Ectodermal cell (in vitro differentiated cells): ENCODE measurements at regions not wholly inside any gene's neighbourhood (a gene's known extent, or its start where the extent isn't known, plus 50 kb on each side); places are given as distances from the start of the nearest gene placed in this dataset.

ENCODE experiments used
- H3K27ac ChIP-seq: 2 replicates; pipeline ENCODE4 v1.7.0; 2013; ENCODE audit warnings: mild to moderate bottlenecking, low read depth, low read length; ENCODE audit not compliant: insufficient read depth, poor library complexity, severe bottlenecking
- H3K27me3 ChIP-seq: 2 replicates; pipeline ENCODE4 v1.7.0; 2013; ENCODE audit warnings: mild to moderate bottlenecking, low read length; ENCODE audit not compliant: insufficient read depth, control insufficient read depth, poor library complexity, severe bottlenecking
- H3K36me3 ChIP-seq: one replicate; pipeline ENCODE4 v1.7.0; 2013; ENCODE audit warnings: low read length; ENCODE audit not compliant: control insufficient read depth, insufficient read depth
- H3K4me1 ChIP-seq: one replicate; pipeline ENCODE4 v1.7.0; 2013; ENCODE audit warnings: low read length; ENCODE audit not compliant: control insufficient read depth, insufficient read depth
- H3K4me3 ChIP-seq: 2 replicates; pipeline ENCODE4 v1.7.0; 2013; ENCODE audit warnings: low read depth, low read length, control low read depth; ENCODE audit not compliant: insufficient read depth
- H3K9me3 ChIP-seq: 2 replicates; pipeline ENCODE4 v1.7.0; 2013; ENCODE audit warnings: mild to moderate bottlenecking, low read length, moderate library complexity; ENCODE audit not compliant: control insufficient read depth
- WGBS, 2 experiments: methylation state at CpG; one replicate each; pipeline ENCODE4 v1.1.7; 2013; ENCODE audit warnings: missing lambda C conversion rate in 2 of 2; 5-methylcytosine and 5-hydroxymethylcytosine counted together

GRCh38 chr6:132244744-132245143, 156.5 kb downstream of the MOXD1 start:
- H3K9me3 ChIP-seq, result no peaks in the 10 kb centered on the region
- WGBS, 2 experiments, result 91 to 100% methylated on average over 2 to 3 of the region's 3 CpGs
- no peak overlapping the region for H3K4me3 ChIP-seq
- no peaks in the 10 kb centered on the region for H3K4me1 ChIP-seq
- H3K36me3 ChIP-seq, result no peaks in the 10 kb centered on the region
- no peak overlapping the region for H3K27ac ChIP-seq
- no peaks in the 10 kb centered on the region for H3K27me3 ChIP-seq

- H3K27ac ChIP-seq, result no peak overlapping the region
- H3K4me3 ChIP-seq, result no peak overlapping the region
- WGBS, 2 experiments, result 12 to 24% methylated on average over 3 of the region's 3 CpGs
- no peaks in the 10 kb centered on the region for H3K36me3 ChIP-seq
- H3K27me3 ChIP-seq, result no peaks in the 10 kb centered on the region
- no peaks in the 10 kb centered on the region for H3K9me3 ChIP-seq
- peaks cover 5% of the 10 kb centered on the region for H3K4me1 ChIP-seq
Observed at GRCh38 chr6:132236744-132237143, 164.5 kb downstream of the MOXD1 start.

GRCh38 chr6:132236281-132236680, 165.0 kb downstream of the MOXD1 start:
- 86% methylated on average over 1 of the region's 1 CpG for WGBS, 2 experiments
- no peaks in the 10 kb centered on the region for H3K27me3 ChIP-seq
- H3K27ac ChIP-seq, result no peak overlapping the region
- no peak overlapping the region for H3K4me3 ChIP-seq
- peaks cover 5% of the 10 kb centered on the region for H3K4me1 ChIP-seq
- H3K36me3 ChIP-seq, result no peaks in the 10 kb centered on the region
- H3K9me3 ChIP-seq, result no peaks in the 10 kb centered on the region

- 92 to 100% methylated on average over 1 to 2 of the region's 2 CpGs for WGBS, 2 experiments
- Histone ChIP-seq H3K9me3 (no peaks in the 10 kb centered on the region), H3K36me3 (no peaks in the 10 kb centered on the region), H3K4me1 (peaks cover 5% of the 10 kb centered on the region), H3K4me3 (no peak overlapping the region), H3K27me3 (no peaks in the 10 kb centered on the region), H3K27ac (no peak overlapping the region)
Observed at GRCh38 chr6:132235596-132236280, 165.5 kb downstream of the MOXD1 start.

GRCh38 chr6:132234356-132234755, 166.9 kb downstream of the MOXD1 start:
- H3K27me3 ChIP-seq, result no peaks in the 10 kb centered on the region
- 94 to 100% methylated on average over 1 to 2 of the region's 2 CpGs for WGBS, 2 experiments
- no peaks in the 10 kb centered on the region for H3K9me3 ChIP-seq
- H3K4me1 ChIP-seq, result peaks cover 5% of the 10 kb centered on the region
- H3K27ac ChIP-seq, result no peak overlapping the region
- H3K4me3 ChIP-seq, result no peak overlapping the region
- H3K36me3 ChIP-seq, result no peaks in the 10 kb centered on the region

- no peak overlapping the region for H3K4me3 ChIP-seq
- H3K9me3 ChIP-seq, result no peaks in the 10 kb centered on the region
- no peaks in the 10 kb centered on the region for H3K36me3 ChIP-seq
- 94 to 96% methylated on average over 2 to 3 of the region's 4 CpGs for WGBS, 2 experiments
- H3K27ac ChIP-seq, result no peak overlapping the region
- H3K27me3 ChIP-seq, result no peaks in the 10 kb centered on the region
- no peaks in the 10 kb centered on the region for H3K4me1 ChIP-seq
Observed at GRCh38 chr6:132231121-132231884, 170.0 kb downstream of the MOXD1 start.

GRCh38 chr6:132228894-132229293, 172.4 kb downstream of the MOXD1 start:
- Histone ChIP-seq H3K4me1 (no peaks in the 10 kb centered on the region), H3K27me3 (no peaks in the 10 kb centered on the region), H3K27ac (no peak overlapping the region), H3K36me3 (no peaks in the 10 kb centered on the region), H3K4me3 (no peak overlapping the region), H3K9me3 (no peaks in the 10 kb centered on the region)
- WGBS, 2 experiments, result 92 to 100% methylated on average over 1 of the region's 1 CpG

GRCh38 chr6:132227904-132228303, 173.4 kb downstream of the MOXD1 start:
- Histone ChIP-seq H3K9me3 (no peaks in the 10 kb centered on the region), H3K36me3 (no peaks in the 10 kb centered on the region), H3K4me3 (no peak overlapping the region), H3K27ac (no peak overlapping the region), H3K27me3 (no peaks in the 10 kb centered on the region), H3K4me1 (no peaks in the 10 kb centered on the region)

- 92 to 96% methylated on average over 3 of the region's 3 CpGs for WGBS, 2 experiments
- Histone ChIP-seq H3K27ac (no peak overlapping the region), H3K4me3 (no peak overlapping the region), H3K9me3 (no peaks in the 10 kb centered on the region), H3K4me1 (no peaks in the 10 kb centered on the region), H3K36me3 (no peaks in the 10 kb centered on the region), H3K27me3 (no peaks in the 10 kb centered on the region)
Observed at GRCh38 chr6:132224943-132225342, 176.3 kb downstream of the MOXD1 start.

- Histone ChIP-seq H3K9me3 (no peaks in the 10 kb centered on the region), H3K27me3 (no peaks in the 10 kb centered on the region), H3K27ac (no peak overlapping the region), H3K4me3 (no peak overlapping the region), H3K36me3 (no peaks in the 10 kb centered on the region), H3K4me1 (no peaks in the 10 kb centered on the region)
- WGBS, 2 experiments, result 92% methylated on average over 1 of the region's 1 CpG; no CpG with 5 or more reads in 1 of the 2 experiments
Observed at GRCh38 chr6:132220800-132221199, 180.5 kb downstream of the MOXD1 start.
